Erythroblast (primary cell): ENCODE measurements at regions not wholly inside any gene's neighbourhood (a gene's known extent, or its start where the extent isn't known, plus 50 kb on each side); places are given as distances from the start of the nearest gene placed in this dataset.
"Not testable (repeated sequence)": the region's sequence is repeated elsewhere in the genome, so short reads cannot be mapped to it uniquely, and the experiment has no call there.

Experiments used
- GATA1 ChIP-seq: IDR thresholded peaks from 2 replicates; pipeline ENCODE4 v1.6.1; 2011; ENCODE audit warnings: low read depth, mild to moderate bottlenecking, control low read depth, low read length, moderate library complexity
- POLR2A ChIP-seq: IDR thresholded peaks from 2 replicates; pipeline ENCODE4 v1.6.1; 2011; ENCODE audit warnings: mild to moderate bottlenecking, low read length

DNA sequence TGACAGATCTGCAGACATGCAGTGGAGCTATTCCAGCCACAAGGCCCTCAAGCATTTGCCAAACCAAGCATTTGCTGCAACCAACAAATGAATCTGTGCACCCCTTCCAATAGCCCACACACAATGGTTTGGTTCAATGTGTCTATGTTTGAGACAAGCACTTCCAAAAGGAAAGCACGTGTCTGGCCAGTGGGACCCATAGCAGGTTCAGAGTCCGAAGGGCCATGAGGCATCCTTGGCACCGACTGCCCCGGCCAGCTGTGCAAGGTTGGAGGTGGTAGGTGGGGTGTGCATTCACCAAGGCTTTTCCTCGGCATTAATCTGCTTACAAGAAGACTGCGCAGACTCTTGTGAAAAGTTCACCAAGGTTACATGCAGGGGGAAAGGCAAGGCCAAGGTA, 190.9 kb downstream of the BCL2L11 start:
- TF ChIP-seq POLR2A, GATA1: not testable (repeated sequence)
